GM18498 (cell line): ENCODE measurements at regions not wholly inside any gene's neighbourhood (a gene's known extent, or its start where the extent isn't known, plus 50 kb on each side); places are given as distances from the start of the nearest gene placed in this dataset.

Source experiments
- ATAC-seq: cut with Tn5 transposase; IDR thresholded peaks from one replicate; pipeline ENCODE4 v1.9.1; 2021; ENCODE audit warnings: mild to moderate bottlenecking, moderate library complexity; ENCODE audit not compliant: unreplicated experiment

DNA sequence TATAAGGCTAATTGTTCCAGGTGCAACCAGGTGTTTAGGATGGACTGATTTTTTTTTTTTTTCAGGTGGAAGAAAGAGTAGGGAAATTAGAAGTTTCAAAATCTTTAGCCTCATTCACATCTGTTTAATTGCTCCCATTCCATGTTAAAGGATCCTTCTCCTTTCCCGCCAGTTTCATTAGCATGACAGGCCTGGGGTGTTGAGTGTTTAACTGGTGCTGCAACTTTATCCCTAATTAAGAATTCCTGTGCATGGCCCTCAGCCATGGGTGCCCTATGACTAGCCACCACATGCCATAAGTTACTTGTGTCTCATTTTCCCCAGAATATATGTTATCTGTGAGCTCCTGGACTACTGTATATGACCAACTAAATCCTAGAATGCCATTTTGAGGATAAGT is 501.4 kb downstream of the NSUN3 start:
- no peak for ATAC-seq

DNA sequence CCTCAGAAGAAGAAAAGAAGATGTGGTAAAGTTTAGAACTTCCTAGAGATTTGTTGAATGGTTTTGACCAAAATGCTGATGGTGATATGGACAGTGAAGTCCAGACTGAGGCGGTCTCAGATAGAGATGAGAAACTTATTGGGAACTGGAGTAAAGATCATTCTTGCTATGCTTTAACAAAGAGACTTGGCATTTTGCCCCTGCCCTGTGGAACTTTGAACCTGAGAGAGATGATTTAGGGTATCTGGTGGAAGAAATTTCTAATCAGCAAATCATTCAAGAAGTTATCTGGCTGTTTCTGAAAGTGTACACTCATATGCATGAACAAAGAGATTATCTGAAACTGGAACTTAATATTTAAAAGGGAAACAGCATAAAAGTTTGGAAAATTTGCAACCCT is 505.2 kb downstream of the NSUN3 start:
- ATAC-seq, result no peak

DNA sequence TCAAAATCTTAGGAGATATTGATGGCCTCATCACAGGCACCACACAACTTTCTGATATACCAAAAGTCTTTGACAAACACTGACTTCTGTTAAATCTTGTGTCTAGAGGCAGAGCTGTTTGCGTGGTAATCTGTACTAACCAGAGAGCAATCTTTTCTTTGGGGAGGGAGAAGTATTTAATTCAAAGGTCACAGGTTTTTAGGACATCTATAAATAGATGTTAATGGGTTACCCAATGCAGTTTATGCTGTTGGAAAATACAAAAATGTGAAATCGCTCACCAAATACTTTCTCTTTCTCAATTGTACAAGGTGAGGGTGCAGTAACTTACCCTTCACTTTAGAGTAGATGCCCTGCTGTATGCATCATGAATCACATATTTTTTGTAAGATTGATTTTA is 510.5 kb downstream of the NSUN3 start:
- no peak for ATAC-seq

DNA sequence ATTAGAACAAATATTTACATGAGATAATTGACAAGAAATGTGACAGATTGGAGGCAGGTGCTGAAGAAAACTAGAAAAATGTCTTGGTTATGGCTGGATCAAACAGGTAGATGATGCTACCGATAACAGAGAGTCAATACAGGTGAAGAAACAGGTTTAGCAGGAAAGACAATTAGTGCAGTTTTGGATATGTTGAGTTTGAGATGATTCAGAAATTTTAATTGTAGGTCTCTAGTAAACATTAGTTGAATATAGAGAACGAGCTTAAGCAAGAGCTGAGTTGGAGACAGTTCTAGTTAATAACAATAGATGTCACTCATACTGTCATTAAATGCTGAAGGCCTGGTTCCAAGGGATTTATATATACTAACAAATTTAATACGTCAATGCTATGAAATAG is 524.4 kb downstream of the NSUN3 start:
- no peak for ATAC-seq

DNA sequence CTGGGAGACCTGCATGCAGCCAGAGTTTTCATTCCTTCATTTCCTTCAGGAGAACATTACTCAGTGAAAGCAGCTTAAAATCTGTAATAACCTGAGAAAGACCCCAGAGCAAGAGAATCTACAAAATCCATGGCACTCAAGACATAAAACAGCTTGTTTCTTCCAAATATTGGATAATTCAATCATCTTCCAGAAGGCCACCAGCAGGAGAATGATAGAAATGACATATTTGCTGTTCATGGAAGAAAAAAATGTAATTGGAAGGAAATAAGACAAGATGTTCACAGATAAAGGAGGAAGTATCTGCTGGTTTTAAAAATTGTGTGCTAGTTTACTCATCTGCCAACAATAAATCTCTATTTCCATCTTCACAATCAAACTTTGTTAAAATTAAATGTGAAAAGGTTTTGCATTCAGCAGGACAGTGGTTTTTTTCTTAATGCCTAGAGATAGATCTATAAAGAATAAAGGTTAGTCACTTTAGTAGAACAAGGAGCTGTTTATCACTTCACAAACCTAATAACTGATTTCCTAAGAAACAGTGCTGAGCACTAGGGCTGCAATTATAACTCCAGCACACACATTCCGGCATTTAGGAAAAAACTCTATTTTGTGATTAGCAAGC is 530.8 kb downstream of the NSUN3 start:
- no peak for ATAC-seq

DNA sequence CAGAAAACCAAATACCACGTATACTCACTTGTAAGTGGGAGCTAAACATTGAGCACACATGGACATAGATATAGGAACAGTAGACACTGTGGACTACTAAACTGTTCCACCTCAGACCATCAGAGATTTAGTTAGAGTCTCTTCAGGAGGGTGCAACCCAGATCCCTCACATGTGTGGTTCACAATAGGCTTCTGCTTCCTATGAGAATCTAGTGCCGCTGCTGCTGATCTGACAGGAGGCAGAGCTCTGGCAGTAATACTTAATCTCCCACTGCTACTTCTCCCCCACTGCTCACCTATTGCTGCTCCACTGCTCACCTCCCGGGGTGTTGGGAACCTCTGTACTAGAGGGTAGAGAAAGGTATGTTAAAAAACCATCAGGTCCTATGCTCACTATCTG is 533.3 kb downstream of the NSUN3 start:
- ATAC-seq, result no peak

DNA sequence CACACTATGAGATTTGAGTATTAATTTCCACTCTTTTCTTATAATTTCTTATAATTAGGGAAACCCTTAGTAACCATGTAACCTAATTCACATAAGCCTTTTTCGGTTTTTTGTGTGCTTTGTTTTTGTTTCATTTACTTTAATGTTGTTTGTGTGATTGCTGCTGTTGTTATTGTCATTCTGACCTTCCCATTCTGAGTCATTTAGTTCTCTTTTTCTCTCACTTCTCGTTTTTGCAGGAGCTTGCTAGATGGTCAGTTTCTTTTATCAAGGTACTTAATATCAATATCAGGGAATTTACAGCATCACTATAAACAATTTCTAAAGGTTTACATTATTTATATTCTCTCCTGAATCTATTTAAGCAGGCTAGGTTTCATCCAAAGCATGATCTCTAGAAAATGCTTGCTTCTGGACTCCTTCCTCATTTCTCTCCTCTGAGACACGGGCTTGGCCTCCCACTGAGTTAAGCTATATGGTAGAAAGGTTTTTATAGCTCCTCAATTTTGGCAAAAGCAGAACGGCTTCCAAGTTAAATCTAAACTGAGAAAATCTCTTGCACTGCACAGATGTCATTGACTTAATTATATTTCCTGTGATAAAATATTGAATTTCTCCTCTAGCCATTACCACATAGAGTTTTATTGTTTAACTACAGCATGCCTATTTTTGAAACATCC is 534.2 kb downstream of the NSUN3 start:
- ATAC-seq, result no peak

DNA sequence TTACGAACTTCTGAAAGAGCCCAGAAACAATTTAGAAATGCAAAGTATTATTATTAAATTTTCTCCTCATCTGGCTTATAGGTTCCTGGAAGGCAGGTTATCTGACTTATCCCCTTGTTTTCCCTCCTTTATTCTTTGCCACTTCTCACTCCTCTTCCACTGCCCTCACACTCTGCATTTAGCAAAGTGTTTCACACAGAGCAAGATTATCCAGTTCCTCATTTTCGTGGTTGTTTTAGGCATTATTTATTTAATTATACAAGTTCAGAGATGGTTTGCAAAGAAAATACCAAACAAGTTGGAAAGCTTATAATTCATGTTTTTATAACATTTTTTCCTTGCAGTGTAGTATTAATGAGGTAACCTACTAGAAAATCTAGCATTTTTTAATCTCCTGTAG is 544.9 kb downstream of the NSUN3 start:
- no peak for ATAC-seq

DNA sequence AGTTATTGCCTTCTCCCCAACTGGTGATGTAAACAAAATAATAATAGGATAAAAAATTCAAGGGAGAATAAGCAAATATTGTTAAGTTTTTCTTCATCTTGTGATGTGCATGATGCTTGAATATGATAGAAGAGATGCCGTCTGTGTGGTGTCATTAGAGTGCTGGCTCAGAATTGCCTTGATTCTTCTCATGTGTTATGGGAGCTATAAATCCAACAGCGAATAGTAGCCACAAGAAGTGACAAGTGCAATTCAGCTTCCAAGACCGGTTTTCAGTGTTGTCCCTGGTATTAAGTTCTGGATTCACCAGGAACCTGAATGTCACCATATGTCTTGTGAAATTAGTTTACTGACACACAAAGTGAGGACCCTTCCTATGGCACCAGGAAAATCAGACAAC is 547.0 kb downstream of the NSUN3 start:
- ATAC-seq, result no peak

DNA sequence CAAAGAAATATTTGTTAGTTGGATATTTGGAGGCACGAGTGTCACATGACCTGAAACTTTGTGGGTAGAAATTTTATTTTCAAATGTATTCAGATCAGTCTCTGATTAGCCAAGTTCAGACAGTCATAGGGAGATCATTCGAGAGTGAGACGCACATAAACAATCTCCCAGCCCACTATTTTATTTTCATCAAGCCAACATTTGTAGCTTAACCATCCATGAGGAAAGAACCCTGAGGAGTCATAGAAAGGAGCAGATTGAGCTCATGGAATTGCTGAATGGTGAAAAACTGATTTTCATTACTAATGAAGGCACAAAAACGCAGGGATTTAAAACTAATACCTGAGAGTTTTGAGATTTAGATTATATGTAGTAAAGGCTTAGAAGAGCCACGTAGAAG is 548.7 kb downstream of the NSUN3 start:
- ATAC-seq, result no peak

DNA sequence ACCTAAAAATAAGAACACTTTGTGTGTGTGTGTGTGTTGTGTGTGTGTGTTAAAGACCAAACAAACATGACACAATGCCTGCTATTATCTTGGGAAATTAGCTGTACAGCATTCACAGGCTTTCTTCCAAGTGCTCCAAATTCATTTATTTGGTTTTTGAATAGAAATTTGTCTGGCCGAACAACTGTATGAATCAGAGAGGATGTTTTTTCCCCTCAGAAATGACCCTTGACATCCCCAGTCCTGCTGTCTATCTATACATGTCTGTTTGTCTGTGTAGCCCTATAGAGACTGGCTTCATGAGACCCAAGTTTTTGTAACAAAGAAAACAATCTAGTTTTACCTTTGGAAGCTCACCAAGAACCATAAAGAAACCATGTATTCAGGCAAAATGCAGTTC is 549.8 kb downstream of the NSUN3 start:
- ATAC-seq, result no peak

DNA sequence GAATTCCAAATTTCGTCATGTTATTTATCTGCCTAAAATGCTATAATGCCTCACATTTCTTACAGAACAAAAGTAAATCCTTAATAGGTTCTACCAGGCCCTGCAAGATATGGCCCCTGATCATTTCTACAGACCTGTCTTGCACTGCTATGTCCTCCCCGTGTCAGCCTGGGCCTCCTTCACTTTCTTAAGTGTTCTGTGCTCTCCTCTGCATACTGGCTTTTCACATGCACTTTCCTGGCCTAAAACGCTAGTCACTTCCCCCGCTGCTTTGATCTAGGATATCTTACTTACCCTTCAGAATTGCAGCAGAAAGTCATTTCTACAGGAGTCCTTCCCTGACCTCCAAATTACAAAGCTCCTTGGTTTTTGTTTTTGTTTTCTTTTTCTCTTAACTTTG is 551.3 kb downstream of the NSUN3 start:
- no peak for ATAC-seq

DNA sequence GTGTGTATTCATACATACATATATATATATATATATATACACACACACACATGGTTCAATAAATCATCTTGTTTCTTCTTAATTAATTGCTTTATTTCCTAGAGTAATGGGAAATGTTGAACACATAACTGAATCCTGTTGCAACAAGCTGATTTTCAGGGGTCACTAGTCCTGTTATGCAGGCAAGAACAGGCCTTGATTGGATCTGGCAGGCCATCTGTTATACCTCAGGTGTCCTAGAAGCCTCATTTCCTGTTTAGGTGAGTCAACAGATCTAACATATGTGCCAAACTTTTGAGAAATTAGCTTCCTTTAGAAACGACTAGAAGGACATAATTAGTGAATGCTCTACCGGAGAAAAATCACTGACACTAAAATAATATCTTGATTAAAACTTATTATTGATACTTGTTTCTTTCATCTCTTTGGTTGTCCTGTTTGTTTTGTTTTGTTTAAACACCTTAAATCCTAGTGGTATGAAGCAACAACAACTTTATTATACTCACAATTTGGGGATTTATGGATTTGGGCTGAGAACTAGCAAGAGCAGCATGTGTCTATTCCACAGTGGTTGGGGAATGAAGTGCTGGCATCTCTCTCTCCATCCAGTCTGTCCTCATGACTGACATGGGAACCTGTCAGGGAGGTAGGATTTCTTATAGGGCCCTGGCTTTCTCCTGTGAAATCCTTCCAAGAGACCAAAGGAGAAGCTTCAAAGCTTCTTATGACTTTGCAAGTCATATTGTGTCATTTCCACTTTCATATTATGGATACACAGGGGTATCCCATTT is 552.6 kb downstream of the NSUN3 start:
- ATAC-seq, result no peak

DNA sequence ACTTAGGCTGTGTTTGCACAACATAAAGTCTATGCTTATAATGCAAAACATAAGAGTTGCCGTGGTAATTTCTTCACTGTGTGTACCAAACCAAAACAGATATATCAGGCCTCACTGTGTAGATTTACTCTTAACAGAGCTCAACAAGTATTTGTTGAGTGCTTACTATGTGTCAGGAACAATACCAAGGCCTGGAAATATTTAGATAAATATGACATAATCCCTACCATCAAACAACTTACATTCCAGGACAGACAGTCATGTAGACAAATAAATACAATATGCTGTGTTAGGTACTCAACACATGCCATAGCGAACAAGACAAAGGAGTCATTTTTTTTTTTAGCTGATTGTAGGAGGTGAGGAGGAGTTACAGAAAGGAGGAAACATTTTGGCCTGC is 554.0 kb downstream of the NSUN3 start:
- no peak for ATAC-seq

DNA sequence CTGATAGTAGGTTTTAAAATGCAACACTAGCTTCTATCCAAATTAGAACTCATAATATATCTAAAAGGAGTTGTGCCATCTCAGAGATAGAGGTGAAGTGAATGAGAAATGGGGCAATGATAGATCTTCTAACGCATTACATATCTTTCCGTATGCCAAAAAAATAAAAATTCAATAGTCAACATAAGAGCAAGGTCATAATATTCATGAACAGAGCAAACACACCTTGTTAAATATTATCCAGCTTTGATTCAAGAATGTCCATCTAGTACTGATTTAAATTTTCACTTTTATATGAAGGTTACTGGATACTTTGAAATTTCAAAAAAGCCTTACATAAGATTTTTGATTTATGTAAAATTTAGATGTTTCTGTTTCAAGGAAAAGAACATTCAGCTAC is 554.5 kb downstream of the NSUN3 start:
- ATAC-seq, result no peak

DNA sequence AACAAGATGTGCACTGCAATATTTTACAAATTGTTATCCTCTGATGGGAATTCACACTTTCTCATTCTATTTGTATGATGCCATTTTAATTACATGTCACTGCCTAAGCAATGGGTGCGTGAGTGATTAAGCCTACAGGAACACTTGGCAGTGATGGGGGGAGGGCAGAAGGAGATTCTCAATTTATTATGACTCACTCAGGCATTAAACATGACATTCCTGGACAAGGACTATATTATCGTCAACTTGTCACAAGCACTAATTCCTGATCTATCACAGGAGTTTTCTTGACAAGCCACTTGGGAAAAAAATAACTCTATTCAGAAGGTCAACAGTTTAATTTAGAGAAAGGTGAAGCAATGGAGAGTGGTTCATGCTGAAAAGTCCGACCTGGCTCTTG is 556.8 kb downstream of the NSUN3 start:
- ATAC-seq, result no peak

DNA sequence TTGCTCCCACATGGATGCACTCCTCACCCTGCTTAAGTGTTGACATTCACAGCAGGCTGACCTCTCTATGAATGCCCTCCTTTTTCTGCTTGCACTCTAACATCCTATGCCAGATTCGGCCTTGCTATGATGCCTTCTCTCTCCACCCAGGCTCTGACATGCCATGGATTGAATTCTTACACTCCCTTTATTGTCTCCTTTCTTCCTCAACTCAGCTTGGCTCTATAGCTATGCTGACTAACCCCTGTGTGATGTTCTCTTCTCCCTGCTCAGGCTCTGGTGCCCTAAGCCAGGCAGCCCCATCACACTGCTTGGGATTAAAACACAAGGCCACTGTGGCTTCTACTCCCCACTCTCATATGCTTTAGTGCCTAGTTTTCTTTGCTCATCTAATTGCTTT is 563.7 kb downstream of the NSUN3 start:
- ATAC-seq, result no peak

DNA sequence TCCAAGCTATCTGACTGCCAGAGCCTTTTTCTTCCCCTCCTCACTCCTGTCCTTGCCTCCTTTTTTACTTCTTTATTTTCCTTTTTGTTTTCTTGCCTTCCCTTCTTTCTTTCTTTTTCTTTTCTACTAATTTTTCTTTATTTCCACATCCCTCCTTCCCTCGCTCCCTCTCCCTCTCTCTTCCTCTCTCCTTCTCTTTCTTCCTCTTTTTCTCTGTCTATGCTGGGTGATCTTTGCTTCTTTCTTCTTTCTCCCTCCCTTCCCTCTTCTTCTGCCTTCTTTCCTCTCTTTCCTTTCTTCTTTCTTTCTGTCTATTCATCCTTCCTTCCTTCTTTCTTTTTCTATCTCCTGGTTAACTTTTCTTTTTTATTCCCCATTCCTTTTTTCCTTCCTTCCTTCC is 564.8 kb downstream of the NSUN3 start:
- ATAC-seq, result no peak

DNA sequence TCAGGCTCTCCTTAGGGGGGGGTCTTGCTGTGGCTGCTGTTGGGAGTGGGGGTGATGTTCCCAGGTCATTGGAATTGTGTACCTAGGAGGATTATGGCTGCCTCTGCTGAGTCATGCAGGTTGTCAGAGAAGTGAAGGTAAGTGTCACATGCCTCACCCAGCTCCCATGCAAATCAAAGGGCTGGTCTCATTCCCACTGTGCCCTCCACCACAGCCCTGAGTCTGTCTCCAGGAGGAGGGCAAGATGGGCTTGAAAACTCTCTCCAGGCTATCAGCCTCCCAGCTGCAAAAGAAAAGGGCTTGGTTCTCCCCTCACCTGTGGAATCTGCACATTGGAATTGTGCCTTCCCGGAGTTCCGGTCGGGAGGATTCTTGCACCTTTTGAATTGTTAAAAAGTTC is 580.5 kb downstream of the NSUN3 start:
- no peak for ATAC-seq

DNA sequence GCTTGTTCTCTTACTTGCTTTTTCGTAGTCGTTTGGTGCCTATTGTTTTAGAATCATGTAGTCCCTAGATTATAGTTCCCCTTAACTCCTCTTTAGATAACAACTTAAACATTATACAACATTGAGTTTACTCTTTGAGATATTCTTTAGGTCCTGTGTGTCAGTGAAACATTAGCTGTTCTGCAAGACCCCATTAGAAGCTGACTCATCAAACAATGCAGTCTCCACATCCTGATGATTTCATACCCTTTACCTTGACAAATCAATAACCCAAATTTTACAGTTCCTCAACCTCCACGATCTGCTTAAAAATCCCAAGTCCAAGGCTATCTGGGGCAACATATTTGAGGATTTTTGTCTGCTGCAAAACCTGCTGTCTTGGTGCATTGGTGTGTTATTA is 582.9 kb downstream of the NSUN3 start:
- no peak for ATAC-seq

DNA sequence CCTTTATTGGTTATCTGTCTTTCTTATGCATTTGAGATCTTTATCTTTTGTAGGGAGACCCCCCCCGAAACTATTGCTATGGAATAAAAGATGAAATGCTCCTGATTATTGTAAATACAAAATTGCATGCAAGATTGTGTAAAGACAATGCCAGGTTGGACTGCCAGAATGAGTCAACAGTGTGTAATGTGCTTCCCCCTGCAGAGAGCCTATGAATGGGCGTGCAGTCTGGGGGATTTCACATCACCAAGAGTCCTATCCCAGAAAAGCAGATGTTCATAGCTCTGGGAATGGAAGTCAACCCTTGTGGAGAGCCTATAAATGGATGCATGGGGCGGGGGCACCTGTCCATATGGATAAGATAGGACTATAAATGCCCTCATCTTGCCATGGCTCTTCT is 584.3 kb downstream of the NSUN3 start:
- ATAC-seq, result no peak
